Choroid plexus epithelial cell (primary cell): ENCODE measurements at regions not wholly inside any gene's neighbourhood (a gene's known extent, or its start where the extent isn't known, plus 50 kb on each side); places are given as distances from the start of the nearest gene placed in this dataset.

Source experiments
- DNase-seq: peaks from one replicate; pipeline ENCODE4 v3.0.0-alpha.2; 2010; ENCODE audit warnings: low read depth
- H3K4me3 ChIP-seq: 2 replicates; pipeline ENCODE4 v1.5.1; 2011; ENCODE audit warnings: low read depth, mild to moderate bottlenecking, control low read depth, low read length, moderate library complexity
- TF ChIP-seq, protein P1 (sequence below): conservative IDR thresholded peaks from 2 replicates; pipeline ENCODE4 v1.5.1; 2011; ENCODE audit warnings: low read depth, mild to moderate bottlenecking, control low read depth, inconsistent platforms, low read length, moderate library complexity

DNA sequence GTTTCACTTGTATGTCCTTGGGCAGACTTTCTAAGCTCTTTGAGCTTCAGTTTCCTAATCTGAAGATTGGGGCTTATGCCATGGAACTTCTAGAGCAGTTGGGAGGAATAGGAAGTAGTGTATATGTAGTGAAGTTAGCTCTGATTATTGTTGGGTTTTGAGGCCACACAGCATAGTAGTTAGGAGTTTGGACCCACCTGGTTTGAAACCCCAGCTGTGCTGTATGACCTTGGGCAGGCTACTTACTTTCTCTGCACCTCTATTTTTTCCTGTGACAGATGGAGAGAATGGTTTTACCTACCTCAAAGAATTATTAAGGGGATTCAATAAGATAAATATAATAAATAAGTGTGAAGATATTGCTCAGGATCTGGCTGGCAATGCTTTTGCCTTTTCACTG, 61.4 kb upstream of the ADRB1 start:
- no peak for DNase-seq
- no peak overlapping the region for H3K4me3 ChIP-seq
- TF ChIP-seq, protein P1, sequence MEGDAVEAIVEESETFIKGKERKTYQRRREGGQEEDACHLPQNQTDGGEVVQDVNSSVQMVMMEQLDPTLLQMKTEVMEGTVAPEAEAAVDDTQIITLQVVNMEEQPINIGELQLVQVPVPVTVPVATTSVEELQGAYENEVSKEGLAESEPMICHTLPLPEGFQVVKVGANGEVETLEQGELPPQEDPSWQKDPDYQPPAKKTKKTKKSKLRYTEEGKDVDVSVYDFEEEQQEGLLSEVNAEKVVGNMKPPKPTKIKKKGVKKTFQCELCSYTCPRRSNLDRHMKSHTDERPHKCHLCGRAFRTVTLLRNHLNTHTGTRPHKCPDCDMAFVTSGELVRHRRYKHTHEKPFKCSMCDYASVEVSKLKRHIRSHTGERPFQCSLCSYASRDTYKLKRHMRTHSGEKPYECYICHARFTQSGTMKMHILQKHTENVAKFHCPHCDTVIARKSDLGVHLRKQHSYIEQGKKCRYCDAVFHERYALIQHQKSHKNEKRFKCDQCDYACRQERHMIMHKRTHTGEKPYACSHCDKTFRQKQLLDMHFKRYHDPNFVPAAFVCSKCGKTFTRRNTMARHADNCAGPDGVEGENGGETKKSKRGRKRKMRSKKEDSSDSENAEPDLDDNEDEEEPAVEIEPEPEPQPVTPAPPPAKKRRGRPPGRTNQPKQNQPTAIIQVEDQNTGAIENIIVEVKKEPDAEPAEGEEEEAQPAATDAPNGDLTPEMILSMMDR, result no peak

DNA sequence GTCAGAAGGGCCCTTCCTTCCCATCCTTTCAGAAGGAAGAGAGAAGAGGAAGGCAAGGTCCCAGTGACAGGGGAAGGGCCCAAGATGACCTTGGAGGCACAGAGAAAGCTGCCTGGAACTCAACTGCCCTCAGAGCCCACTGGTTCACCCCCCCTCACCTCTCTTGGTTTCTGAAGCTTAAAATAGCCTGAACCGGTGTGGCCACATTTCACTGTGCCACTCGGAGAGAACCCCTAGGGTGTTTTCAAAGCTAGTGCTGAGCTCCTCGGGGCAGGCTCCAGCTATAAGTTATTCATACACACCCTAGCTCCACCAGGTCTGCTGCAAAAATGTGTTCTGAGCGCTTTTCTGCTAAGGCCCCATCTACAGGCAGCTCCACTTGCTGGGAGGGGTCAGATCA, 60.9 kb upstream of the ADRB1 start:
- no peak overlapping the region for H3K4me3 ChIP-seq
- TF ChIP-seq, protein P1, result no peak
- DNase-seq, result no peak

DNA sequence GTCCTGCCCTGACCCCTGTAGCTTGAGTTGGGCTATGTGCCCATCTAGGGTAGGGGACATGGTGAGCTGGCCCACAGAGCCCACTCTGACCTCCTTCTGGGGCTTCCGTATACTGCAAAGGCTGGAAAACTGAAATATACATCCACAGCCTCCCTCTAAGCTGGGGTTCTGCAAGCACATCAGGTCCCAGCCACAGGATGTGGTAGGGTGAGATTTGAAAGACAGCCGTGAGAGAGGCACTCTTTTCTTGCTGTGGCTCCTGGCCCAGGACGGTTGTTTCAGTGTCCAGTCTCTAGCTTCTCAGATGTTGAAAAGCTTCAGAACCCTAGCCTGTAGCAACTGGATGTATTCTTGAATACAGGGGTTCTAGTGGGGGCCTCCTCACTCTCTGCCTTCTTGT, 60.1 kb upstream of the ADRB1 start:
- no peak overlapping the region for H3K4me3 ChIP-seq
- no peak for DNase-seq
- TF ChIP-seq, protein P1, result no peak

DNA sequence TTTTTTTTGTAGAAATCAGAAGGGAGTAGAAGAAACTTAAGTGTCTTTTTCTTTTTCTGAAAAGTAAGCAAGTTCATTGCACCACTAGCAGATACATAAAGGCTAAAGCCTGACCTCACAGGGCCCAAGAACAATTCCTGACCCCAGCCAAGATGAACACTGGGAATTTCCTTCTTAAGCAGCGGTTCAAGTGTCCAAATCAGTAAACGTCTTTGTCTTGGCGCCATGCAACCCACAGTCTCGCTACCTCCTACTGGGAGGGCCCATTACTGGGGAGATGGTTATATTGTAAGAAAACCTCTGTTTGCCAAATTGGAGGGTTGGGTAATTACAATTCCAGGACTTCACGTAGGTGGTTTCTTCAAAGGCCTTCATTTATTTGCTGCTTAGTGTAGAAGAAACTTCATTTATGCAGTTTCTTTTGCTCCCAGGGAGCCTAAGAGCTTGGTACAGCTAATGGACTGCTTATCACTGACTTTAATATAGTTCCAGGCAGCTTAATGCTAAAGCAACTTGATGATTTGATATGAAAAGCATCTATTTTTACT, 58.3 kb upstream of the ADRB1 start:
- no peak for DNase-seq
- TF ChIP-seq, protein P1, result no peak
- H3K4me3 ChIP-seq, result no peak overlapping the region

DNA sequence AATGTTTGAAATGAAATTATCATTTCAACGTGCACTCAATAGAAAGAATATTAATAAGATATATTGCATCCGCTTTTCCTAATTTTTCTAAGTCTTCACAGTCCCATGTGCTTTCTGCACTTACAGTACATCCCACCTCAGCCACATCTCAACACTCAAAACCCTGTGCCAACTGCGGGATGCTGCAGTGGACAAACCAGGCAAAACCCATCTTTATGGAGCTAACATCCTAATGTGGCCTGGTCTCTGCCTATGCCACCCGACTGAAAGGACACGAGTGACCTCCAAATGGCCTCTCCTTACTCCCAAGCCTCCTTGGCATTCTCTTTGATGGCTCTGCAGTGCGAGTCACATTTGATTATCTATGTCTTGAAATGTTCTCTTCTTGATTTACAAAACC, 57.4 kb upstream of the ADRB1 start:
- DNase-seq, result no peak
- TF ChIP-seq, protein P1, result no peak
- no peak overlapping the region for H3K4me3 ChIP-seq

DNA sequence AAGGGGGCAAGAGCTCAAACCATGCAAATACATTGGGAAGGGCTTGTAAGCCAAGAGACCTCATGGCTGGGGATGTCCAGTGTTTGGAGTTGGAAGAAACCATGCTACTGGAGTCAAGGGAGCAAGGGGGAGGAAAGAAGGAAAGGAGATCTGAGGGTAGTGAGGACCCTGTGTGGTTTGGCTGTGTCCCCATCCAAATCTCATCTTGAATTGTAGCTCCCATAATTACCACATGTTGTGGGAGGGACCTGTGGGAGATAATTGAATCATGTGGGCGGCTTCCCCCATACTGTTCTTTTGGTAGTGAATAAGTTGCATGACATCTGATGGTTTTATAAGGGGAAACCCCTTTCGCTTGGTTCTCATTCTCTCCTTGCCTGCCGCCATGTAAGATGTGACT, 56.5 kb upstream of the ADRB1 start:
- TF ChIP-seq, protein P1, result no peak
- no peak overlapping the region for H3K4me3 ChIP-seq
- no peak for DNase-seq

DNA sequence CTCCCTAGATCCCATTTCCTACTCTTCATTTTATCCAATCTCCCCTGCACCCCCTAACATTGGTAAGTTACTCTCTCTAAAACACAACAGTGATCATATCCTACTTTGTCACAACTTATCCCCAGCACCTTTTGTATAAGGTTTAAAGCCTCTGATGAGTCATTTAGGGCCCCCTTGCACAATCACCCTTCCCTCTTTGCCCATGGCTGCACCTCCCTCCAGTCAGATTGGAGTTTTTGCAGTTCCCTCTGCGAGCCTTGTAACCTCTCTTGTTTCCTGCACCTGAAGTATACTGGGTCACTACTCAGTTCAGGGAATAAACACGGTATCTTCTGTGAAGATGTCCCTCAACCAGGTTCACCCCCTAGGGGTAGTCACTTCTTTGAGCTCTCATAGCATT, 55.9 kb upstream of the ADRB1 start:
- DNase-seq, result no peak
- no peak overlapping the region for H3K4me3 ChIP-seq
- TF ChIP-seq, protein P1, result no peak
